Panc1 (cell line): ENCODE measurements at regions not wholly inside any gene's neighbourhood (a gene's known extent, or its start where the extent isn't known, plus 50 kb on each side); places are given as distances from the start of the nearest gene placed in this dataset.

Experiments
- ATAC-seq: fragments of 200-7000 bp; cut with Tn5 transposase; 2 replicates; pipeline ENCODE4 v1.9.1; 2020; ENCODE audit warnings: mild to moderate bottlenecking, moderate library complexity
- BruUV-seq: library from RNA; stranded (reverse); fragments of 400-500 nt; replicated peaks from 2 replicates; lab custom pipeline; 2021; lab: Mats Ljungman, UMichigan
- CTCF ChIA-PET: fragments of 300-600 bp; sonication (Branson Sonifier 250); formaldehyde crosslinking; loops from one replicate; lab custom pipeline; 2022; ENCODE audit warnings: antibody characterized with exemption; lab: Charles Lee
- POLR2A ChIA-PET: fragments of 300-600 bp; sonication (Branson Sonifier 250); formaldehyde crosslinking; loops from one replicate; lab custom pipeline; 2022; ENCODE audit warnings: antibody characterized with exemption; lab: Charles Lee
- DNase-seq: peaks from one replicate; pipeline ENCODE4 v3.0.0-alpha.2; 2010; ENCODE audit warnings: low read depth, low spot score
- H3K27ac ChIP-seq: 2 replicates; pipeline ENCODE4 v1.5.1; 2011; ENCODE audit warnings: mild to moderate bottlenecking, low read length, inconsistent platforms
- H3K27me3 ChIP-seq: fragments of 200-500 bp; sonication (Bioruptor generic); 2 replicates; pipeline ENCODE4 v1.6.0; 2014; ENCODE audit warnings: low read length, inconsistent platforms; ENCODE audit not compliant: control insufficient read depth, insufficient read depth
- H3K36me3 ChIP-seq: fragments of 200-500 bp; sonication (Bioruptor generic); 2 replicates; pipeline ENCODE4 v1.5.1; 2014; ENCODE audit warnings: inconsistent platforms, mild to moderate bottlenecking, low read length, moderate library complexity; ENCODE audit not compliant: control insufficient read depth, insufficient read depth
- H3K4me1 ChIP-seq: 2 replicates; pipeline ENCODE4 v1.5.1; 2011; ENCODE audit warnings: inconsistent platforms, mild to moderate bottlenecking, low read length, moderate library complexity; ENCODE audit not compliant: control insufficient read depth, insufficient read depth
- H3K4me3 ChIP-seq, 2 experiments: 2 replicates each; pipeline ENCODE4 v1.5.1; 2011 to 2012; ENCODE audit warnings: low read depth in 2 of 2, low read length in 2 of 2, mild to moderate bottlenecking in 2 of 2, inconsistent platforms in 1 of 2, moderate library complexity in 1 of 2
- H3K9me3 ChIP-seq: fragments of 200-500 bp; sonication (Bioruptor generic); 2 replicates; pipeline ENCODE4 v1.5.1; 2014; ENCODE audit warnings: low read depth, mild to moderate bottlenecking, inconsistent platforms, low read length, moderate library complexity; ENCODE audit not compliant: control insufficient read depth, insufficient read depth
- POLR2AphosphoS5 ChIP-seq: IDR thresholded peaks from 2 replicates; pipeline ENCODE4 v1.6.1; 2012; ENCODE audit warnings: mild to moderate bottlenecking, low read depth, low read length, moderate library complexity
- SIN3A ChIP-seq: IDR thresholded peaks from 2 replicates; pipeline ENCODE4 v1.6.1; 2012; ENCODE audit warnings: low read depth, mild to moderate bottlenecking, low read length, moderate library complexity, borderline replicate concordance; ENCODE audit not compliant: insufficient read depth
- TCF7L2 ChIP-seq: IDR thresholded peaks from 2 replicates; pipeline ENCODE4 v1.6.1; 2011; ENCODE audit warnings: mild to moderate bottlenecking, low read depth, low read length, inconsistent platforms
- in situ Hi-C: cut with HindIII; loops from 2 replicates; pipeline ENCODE4 v1.10.0; 2016; ENCODE audit warnings: low sequenced_read_pairs, low pct_unique_long_range_greater_than_20kb
- intact Hi-C: fragments of 100-400 bp; cut with micrococcal nuclease; formaldehyde crosslinking; loops from one replicate; pipeline ENCODE4 v1.10.0; 2022; ENCODE audit not compliant: unreplicated experiment
- TF ChIP-seq, protein P1 (sequence below), 2 experiments: IDR thresholded peaks; 2 replicates each; pipeline ENCODE4 v1.6.1; 2011 to 2012; ENCODE audit warnings: low read depth in 2 of 2, control low read depth in 1 of 2, low read length in 1 of 2, mild to moderate bottlenecking in 1 of 2, moderate library complexity in 1 of 2; ENCODE audit not compliant: insufficient read depth in 1 of 2
- TF ChIP-seq, protein P2 (sequence below): fragments of 450-650 bp; IDR thresholded peaks from 2 replicates; pipeline ENCODE4 v1.5.1; 2017; ENCODE audit warnings: mild to moderate bottlenecking

DNA sequence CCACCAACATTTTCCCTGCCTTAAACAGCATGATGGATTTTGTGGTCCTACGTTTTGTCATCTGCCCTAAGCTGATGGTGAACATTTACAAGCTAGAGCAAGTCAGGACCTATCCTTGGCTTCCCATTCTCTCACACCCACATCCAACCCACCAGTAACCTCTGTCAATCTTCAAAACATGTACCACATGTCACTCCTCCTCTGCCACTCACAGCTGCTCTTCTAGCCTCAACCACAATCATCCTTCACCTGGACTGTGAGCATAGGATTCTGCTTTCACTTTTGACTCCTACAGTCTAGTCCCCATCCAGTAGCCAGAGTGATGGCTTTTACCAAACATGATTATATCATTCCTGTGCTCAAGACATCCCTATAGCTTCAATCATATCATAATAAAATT is 279.8 kb upstream of the DLGAP1 start:
- Histone ChIP-seq H3K27me3 (no peaks in the 10 kb centered on the region), H3K9me3 (no peaks in the 10 kb centered on the region), H3K36me3 (no peaks in the 10 kb centered on the region), H3K4me3 (no peak overlapping the region), H3K4me1 (no peaks in the 10 kb centered on the region), H3K27ac (no peak overlapping the region)
- in situ Hi-C loops (no loop called here), intact Hi-C loops (no loop called here)
- ATAC-seq (no peak), DNase-seq (no peak)
- no peak for TF ChIP-seq POLR2AphosphoS5
- no peak for TF ChIP-seq TCF7L2
- TF ChIP-seq, protein P1, sequence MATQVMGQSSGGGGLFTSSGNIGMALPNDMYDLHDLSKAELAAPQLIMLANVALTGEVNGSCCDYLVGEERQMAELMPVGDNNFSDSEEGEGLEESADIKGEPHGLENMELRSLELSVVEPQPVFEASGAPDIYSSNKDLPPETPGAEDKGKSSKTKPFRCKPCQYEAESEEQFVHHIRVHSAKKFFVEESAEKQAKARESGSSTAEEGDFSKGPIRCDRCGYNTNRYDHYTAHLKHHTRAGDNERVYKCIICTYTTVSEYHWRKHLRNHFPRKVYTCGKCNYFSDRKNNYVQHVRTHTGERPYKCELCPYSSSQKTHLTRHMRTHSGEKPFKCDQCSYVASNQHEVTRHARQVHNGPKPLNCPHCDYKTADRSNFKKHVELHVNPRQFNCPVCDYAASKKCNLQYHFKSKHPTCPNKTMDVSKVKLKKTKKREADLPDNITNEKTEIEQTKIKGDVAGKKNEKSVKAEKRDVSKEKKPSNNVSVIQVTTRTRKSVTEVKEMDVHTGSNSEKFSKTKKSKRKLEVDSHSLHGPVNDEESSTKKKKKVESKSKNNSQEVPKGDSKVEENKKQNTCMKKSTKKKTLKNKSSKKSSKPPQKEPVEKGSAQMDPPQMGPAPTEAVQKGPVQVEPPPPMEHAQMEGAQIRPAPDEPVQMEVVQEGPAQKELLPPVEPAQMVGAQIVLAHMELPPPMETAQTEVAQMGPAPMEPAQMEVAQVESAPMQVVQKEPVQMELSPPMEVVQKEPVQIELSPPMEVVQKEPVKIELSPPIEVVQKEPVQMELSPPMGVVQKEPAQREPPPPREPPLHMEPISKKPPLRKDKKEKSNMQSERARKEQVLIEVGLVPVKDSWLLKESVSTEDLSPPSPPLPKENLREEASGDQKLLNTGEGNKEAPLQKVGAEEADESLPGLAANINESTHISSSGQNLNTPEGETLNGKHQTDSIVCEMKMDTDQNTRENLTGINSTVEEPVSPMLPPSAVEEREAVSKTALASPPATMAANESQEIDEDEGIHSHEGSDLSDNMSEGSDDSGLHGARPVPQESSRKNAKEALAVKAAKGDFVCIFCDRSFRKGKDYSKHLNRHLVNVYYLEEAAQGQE (IDR thresholded peaks at IDR 0.05; ENCODE audit: insufficient read depth in 1 of 2, low read depth in 2 of 2, low read length in 1 of 2): no peak
- TF ChIP-seq, protein P2, sequence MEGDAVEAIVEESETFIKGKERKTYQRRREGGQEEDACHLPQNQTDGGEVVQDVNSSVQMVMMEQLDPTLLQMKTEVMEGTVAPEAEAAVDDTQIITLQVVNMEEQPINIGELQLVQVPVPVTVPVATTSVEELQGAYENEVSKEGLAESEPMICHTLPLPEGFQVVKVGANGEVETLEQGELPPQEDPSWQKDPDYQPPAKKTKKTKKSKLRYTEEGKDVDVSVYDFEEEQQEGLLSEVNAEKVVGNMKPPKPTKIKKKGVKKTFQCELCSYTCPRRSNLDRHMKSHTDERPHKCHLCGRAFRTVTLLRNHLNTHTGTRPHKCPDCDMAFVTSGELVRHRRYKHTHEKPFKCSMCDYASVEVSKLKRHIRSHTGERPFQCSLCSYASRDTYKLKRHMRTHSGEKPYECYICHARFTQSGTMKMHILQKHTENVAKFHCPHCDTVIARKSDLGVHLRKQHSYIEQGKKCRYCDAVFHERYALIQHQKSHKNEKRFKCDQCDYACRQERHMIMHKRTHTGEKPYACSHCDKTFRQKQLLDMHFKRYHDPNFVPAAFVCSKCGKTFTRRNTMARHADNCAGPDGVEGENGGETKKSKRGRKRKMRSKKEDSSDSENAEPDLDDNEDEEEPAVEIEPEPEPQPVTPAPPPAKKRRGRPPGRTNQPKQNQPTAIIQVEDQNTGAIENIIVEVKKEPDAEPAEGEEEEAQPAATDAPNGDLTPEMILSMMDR: no peak
- TF ChIP-seq SIN3A: no peak
- CTCF ChIA-PET: no interaction called here
- no TSS peak for BruUV-seq
- POLR2A ChIA-PET: no interaction called here

DNA sequence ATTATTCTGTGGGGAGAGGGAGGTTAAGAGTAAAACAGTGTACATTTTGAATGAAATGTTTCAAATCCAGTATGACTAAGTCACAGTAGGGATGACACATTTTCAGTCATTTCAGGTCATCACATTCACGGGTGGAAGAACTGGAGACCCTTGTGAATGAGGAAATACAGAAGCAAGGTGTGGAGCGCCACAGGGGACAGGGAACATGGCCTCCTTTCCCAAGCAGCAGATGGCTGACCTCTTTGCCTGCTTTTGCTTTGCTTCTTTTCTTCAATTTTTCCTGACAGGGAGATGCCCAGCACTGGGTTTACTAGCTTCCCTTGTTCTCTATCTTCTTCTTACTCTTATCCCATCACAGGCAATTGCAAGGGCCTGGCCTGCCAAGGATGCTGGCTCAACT is 278.9 kb upstream of the DLGAP1 start:
- POLR2A ChIA-PET: no interaction called here
- intact Hi-C loops: no loop called here
- no peak for ATAC-seq
- in situ Hi-C loops: no loop called here
- BruUV-seq: no TSS peak
- TF ChIP-seq SIN3A: no peak
- TF ChIP-seq, protein P1 (IDR thresholded peaks at IDR 0.05; ENCODE audit: insufficient read depth in 1 of 2, low read depth in 2 of 2, low read length in 1 of 2): no peak
- TF ChIP-seq POLR2AphosphoS5: no peak
- TF ChIP-seq, protein P2: no peak
- no peak for TF ChIP-seq TCF7L2
- no peak overlapping the region for H3K27ac ChIP-seq
- no peaks in the 10 kb centered on the region for H3K36me3 ChIP-seq
- H3K4me1 ChIP-seq: no peaks in the 10 kb centered on the region
- no peak overlapping the region for H3K4me3 ChIP-seq
- no peak for DNase-seq
- no peaks in the 10 kb centered on the region for H3K27me3 ChIP-seq
- CTCF ChIA-PET: no interaction called here
- H3K9me3 ChIP-seq: no peaks in the 10 kb centered on the region
